RWPE2 (cell line): ENCODE measurements at regions not wholly inside any gene's neighbourhood (a gene's known extent, or its start where the extent isn't known, plus 50 kb on each side); places are given as distances from the start of the nearest gene placed in this dataset.

Experiments
- ATAC-seq: fragments of 200-7000 bp; cut with Tn5 transposase; 3 replicates; pipeline ENCODE4 v1.9.1; 2021; ENCODE audit warnings: low read depth
- DNase-seq: peaks from one replicate; pipeline ENCODE4 v3.0.0-alpha.2; 2020; ENCODE audit warnings: low spot score
- H3K27ac ChIP-seq: fragments of 450-650 bp; 2 replicates; pipeline ENCODE4 v1.5.1; 2017; ENCODE audit warnings: mild to moderate bottlenecking; ENCODE audit not compliant: poor library complexity, severe bottlenecking
- H3K27me3 ChIP-seq: fragments of 250-450 bp; sonication (Bioruptor Pico); 2 replicates; pipeline ENCODE4 v1.5.1; 2021; ENCODE audit warnings: mild to moderate bottlenecking, moderate library complexity; ENCODE audit not compliant: insufficient read depth, poor library complexity, severe bottlenecking
- H3K36me3 ChIP-seq: fragments of 250-450 bp; sonication (Bioruptor Pico); 2 replicates; pipeline ENCODE4 v1.5.1; 2020; ENCODE audit warnings: low read depth, mild to moderate bottlenecking, moderate library complexity
- H3K4me1 ChIP-seq: fragments of 250-450 bp; sonication (Bioruptor Pico); 2 replicates; pipeline ENCODE4 v1.5.1; 2021; ENCODE audit warnings: mild to moderate bottlenecking, moderate library complexity; ENCODE audit not compliant: insufficient read depth, poor library complexity, severe bottlenecking
- H3K4me3 ChIP-seq: fragments of 250-450 bp; sonication (Bioruptor Pico); 2 replicates; pipeline ENCODE4 v1.5.1; 2021; ENCODE audit warnings: mild to moderate bottlenecking, moderate library complexity; ENCODE audit not compliant: severe bottlenecking
- H3K9me3 ChIP-seq: fragments of 250-450 bp; sonication (Bioruptor Pico); 2 replicates; pipeline ENCODE4 v1.5.1; 2021; ENCODE audit warnings: mild to moderate bottlenecking, moderate library complexity; ENCODE audit not compliant: severe bottlenecking
- TF ChIP-seq, protein P1 (sequence below): fragments of 450-650 bp; IDR thresholded peaks from one replicate; pipeline ENCODE4 v1.5.1; 2017; ENCODE audit warnings: mild to moderate bottlenecking, moderate library complexity; ENCODE audit not compliant: poor library complexity, severe bottlenecking

- ATAC-seq (no peak), DNase-seq (no peak)
- Histone ChIP-seq H3K27me3 (no peaks in the 10 kb centered on the region), H3K27ac (no peak overlapping the region), H3K4me3 (no peak overlapping the region), H3K4me1 (no peaks in the 10 kb centered on the region), H3K36me3 (no peaks in the 10 kb centered on the region), H3K9me3 (no peaks in the 10 kb centered on the region)
- TF ChIP-seq, protein P1, sequence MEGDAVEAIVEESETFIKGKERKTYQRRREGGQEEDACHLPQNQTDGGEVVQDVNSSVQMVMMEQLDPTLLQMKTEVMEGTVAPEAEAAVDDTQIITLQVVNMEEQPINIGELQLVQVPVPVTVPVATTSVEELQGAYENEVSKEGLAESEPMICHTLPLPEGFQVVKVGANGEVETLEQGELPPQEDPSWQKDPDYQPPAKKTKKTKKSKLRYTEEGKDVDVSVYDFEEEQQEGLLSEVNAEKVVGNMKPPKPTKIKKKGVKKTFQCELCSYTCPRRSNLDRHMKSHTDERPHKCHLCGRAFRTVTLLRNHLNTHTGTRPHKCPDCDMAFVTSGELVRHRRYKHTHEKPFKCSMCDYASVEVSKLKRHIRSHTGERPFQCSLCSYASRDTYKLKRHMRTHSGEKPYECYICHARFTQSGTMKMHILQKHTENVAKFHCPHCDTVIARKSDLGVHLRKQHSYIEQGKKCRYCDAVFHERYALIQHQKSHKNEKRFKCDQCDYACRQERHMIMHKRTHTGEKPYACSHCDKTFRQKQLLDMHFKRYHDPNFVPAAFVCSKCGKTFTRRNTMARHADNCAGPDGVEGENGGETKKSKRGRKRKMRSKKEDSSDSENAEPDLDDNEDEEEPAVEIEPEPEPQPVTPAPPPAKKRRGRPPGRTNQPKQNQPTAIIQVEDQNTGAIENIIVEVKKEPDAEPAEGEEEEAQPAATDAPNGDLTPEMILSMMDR: no peak
These were observed 188.5 kb upstream of the MPPED2 start for GRCh38 chr11:30774496-30775232.

GRCh38 chr11:30772908-30773307, 186.8 kb upstream of the MPPED2 start:
- no peak for DNase-seq
- no peak overlapping the region for H3K4me3 ChIP-seq
- no peaks in the 10 kb centered on the region for H3K4me1 ChIP-seq
- TF ChIP-seq, protein P1: no peak
- H3K9me3 ChIP-seq: no peaks in the 10 kb centered on the region
- no peaks in the 10 kb centered on the region for H3K36me3 ChIP-seq
- H3K27ac ChIP-seq: no peak overlapping the region
- no peak for ATAC-seq
- H3K27me3 ChIP-seq: no peaks in the 10 kb centered on the region

DNA sequence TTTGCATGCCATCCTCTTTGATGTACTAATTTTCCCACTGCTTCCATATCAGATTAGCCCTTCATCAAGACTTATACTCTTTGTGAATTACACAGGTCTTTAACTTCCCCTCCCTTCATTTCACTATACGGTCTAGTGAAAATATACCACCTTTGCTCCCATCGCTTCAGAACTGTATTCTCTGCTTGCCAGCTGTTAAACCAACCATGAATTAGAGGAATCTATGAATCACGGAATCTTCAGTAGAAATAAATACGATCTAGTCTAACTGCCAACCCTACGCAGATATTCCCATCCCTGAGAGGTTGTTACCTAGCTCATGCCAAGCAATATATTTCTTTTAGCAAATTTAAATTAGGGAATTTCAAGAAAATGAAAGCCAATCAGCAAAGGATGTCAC, 177.8 kb upstream of the MPPED2 start:
- no peak overlapping the region for H3K4me3 ChIP-seq
- no peak for ATAC-seq
- no peaks in the 10 kb centered on the region for H3K4me1 ChIP-seq
- H3K27ac ChIP-seq: no peak overlapping the region
- H3K9me3 ChIP-seq: no peaks in the 10 kb centered on the region
- peaks cover 3% of the 10 kb centered on the region for H3K27me3 ChIP-seq
- no peak for DNase-seq
- TF ChIP-seq, protein P1: no peak
- H3K36me3 ChIP-seq: no peaks in the 10 kb centered on the region

GRCh38 chr11:30762188-30762587, 176.0 kb upstream of the MPPED2 start:
- Histone ChIP-seq H3K4me3 (no peak overlapping the region), H3K36me3 (no peaks in the 10 kb centered on the region), H3K27me3 (peaks cover 3% of the 10 kb centered on the region), H3K9me3 (no peaks in the 10 kb centered on the region), H3K4me1 (no peaks in the 10 kb centered on the region), H3K27ac (no peak overlapping the region)
- DNase-seq (no peak), ATAC-seq (no peak)
- TF ChIP-seq, protein P1: no peak

- no peak overlapping the region for H3K27ac ChIP-seq
- H3K27me3 ChIP-seq: no peaks in the 10 kb centered on the region
- H3K4me1 ChIP-seq: no peaks in the 10 kb centered on the region
- TF ChIP-seq, protein P1: no peak
- no peak for DNase-seq
- no peak overlapping the region for H3K4me3 ChIP-seq
- no peaks in the 10 kb centered on the region for H3K36me3 ChIP-seq
- no peak for ATAC-seq
- H3K9me3 ChIP-seq: no peaks in the 10 kb centered on the region
These were observed 174.2 kb upstream of the MPPED2 start for GRCh38 chr11:30760345-30760744.
